Lung (tissue), 11 donors: ENCODE measurements at regions not wholly inside any gene's neighbourhood (a gene's known extent, or its start where the extent isn't known, plus 50 kb on each side); places are given as distances from the start of the nearest gene placed in this dataset.

Source experiments
- ATAC-seq: fragments of 200-7000 bp; cut with Tn5 transposase; one replicate; pipeline ENCODE4 v1.9.1; 2020; ENCODE audit warnings: moderate number of reproducible peaks; ENCODE audit not compliant: insufficient read depth, low FRiP score
- DNase-seq, 3 donors: peaks; one replicate each; pipeline ENCODE4 v3.0.0-alpha.2; 2013 to 2017
- H3K27ac ChIP-seq, 2 donors: one replicate each; pipeline ENCODE4 v1.5.1; 2013; ENCODE audit warnings: mild to moderate bottlenecking in 2 of 2, moderate library complexity in 2 of 2, control low read depth in 1 of 2, inconsistent platforms in 1 of 2, low read depth in 1 of 2, low read length in 1 of 2
- H3K27me3 ChIP-seq, 3 donors: one replicate each; pipeline ENCODE4 v1.5.1; 2013; ENCODE audit warnings: low read length in 2 of 3; ENCODE audit not compliant: control insufficient read depth in 3 of 3, insufficient read depth in 3 of 3
- H3K36me3 ChIP-seq, 4 donors: one replicate each; pipeline ENCODE4 v1.5.1; 2013; ENCODE audit warnings: low read length in 4 of 4, mild to moderate bottlenecking in 1 of 4, moderate library complexity in 1 of 4; ENCODE audit not compliant: control insufficient read depth in 4 of 4, insufficient read depth in 4 of 4
- H3K4me1 ChIP-seq, 5 donors: one replicate each; pipeline ENCODE4 v1.5.1; 2013; ENCODE audit warnings: low read length in 5 of 5, mild to moderate bottlenecking in 2 of 5, moderate library complexity in 1 of 5; ENCODE audit not compliant: control insufficient read depth in 5 of 5, insufficient read depth in 5 of 5
- H3K4me3 ChIP-seq: one replicate; pipeline ENCODE4 v1.5.1; 2013; ENCODE audit warnings: mild to moderate bottlenecking, control low read depth, moderate library complexity
- H3K9ac ChIP-seq, 2 donors: one replicate each; pipeline ENCODE4 v1.5.1; 2013; ENCODE audit warnings: low read length in 2 of 2, control low read depth in 1 of 2; ENCODE audit not compliant: insufficient read depth in 1 of 2
- H3K9me3 ChIP-seq, 4 donors: one replicate each; pipeline ENCODE4 v1.5.1; 2013; ENCODE audit warnings: low read length in 3 of 4, mild to moderate bottlenecking in 1 of 4, moderate library complexity in 1 of 4; ENCODE audit not compliant: control insufficient read depth in 4 of 4, insufficient read depth in 3 of 4
- WGBS, 2 donors: extraction: QIAGEN DNeasy Blood & Tissue Kit; methylation state at CpG; one replicate each; pipeline ENCODE4 v1.1.7; 2013; 5-methylcytosine and 5-hydroxymethylcytosine counted together
- TF ChIP-seq, protein P1 (sequence below): IDR thresholded peaks from 2 replicates; pipeline ENCODE4 v1.5.1; 2012; ENCODE audit warnings: mild to moderate bottlenecking; ENCODE audit errors: control extremely low read depth, extremely low read depth
- donor health status: control.
- donor health status: control.
- donor health status: Bipolar disorder and iron deficiency.
- donor health status: healthy.
- donor health status: DM: yes; HTN: yes; CAD: no.

DNA sequence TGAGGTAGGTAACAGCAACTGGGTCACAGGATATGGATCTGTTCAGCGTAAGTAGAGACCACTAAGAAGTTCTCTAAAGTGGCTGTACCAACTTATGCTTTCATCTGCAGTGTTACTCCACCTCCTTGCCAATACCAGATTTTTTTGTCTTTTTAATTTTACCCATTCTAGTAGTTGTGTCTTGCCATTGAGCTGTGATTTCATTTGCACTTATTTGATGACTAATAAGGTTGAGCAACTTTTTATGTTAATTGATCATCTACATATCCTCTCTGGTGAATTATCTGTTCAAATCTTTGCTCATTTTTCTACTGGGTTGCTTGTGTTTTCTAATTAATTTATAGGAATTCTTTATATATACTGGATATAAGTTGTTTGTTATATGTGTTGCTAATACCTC is 82.9 kb downstream of the OGFRL1 start:
- WGBS, 2 donors = 90 to 93% methylated on average over 1 of the region's 1 CpG
- DNase-seq (no peak), ATAC-seq (no peak)
- Histone ChIP-seq H3K4me3 (no peak overlapping the region), H3K9ac (no peak overlapping the region), H3K4me1 (peaks cover 0 to 23% (median 1%) of the 10 kb centered on the region in 5 donors), H3K9me3 (peaks cover 0 to 2% (median 0%) of the 10 kb centered on the region in 4 donors), H3K36me3 (peaks cover 0 to 3% (median 2%) of the 10 kb centered on the region in 4 donors), H3K27me3 (no peaks in the 10 kb centered on the region), H3K27ac (no peak overlapping the region)
- TF ChIP-seq, protein P1, sequence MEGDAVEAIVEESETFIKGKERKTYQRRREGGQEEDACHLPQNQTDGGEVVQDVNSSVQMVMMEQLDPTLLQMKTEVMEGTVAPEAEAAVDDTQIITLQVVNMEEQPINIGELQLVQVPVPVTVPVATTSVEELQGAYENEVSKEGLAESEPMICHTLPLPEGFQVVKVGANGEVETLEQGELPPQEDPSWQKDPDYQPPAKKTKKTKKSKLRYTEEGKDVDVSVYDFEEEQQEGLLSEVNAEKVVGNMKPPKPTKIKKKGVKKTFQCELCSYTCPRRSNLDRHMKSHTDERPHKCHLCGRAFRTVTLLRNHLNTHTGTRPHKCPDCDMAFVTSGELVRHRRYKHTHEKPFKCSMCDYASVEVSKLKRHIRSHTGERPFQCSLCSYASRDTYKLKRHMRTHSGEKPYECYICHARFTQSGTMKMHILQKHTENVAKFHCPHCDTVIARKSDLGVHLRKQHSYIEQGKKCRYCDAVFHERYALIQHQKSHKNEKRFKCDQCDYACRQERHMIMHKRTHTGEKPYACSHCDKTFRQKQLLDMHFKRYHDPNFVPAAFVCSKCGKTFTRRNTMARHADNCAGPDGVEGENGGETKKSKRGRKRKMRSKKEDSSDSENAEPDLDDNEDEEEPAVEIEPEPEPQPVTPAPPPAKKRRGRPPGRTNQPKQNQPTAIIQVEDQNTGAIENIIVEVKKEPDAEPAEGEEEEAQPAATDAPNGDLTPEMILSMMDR = no peak

DNA sequence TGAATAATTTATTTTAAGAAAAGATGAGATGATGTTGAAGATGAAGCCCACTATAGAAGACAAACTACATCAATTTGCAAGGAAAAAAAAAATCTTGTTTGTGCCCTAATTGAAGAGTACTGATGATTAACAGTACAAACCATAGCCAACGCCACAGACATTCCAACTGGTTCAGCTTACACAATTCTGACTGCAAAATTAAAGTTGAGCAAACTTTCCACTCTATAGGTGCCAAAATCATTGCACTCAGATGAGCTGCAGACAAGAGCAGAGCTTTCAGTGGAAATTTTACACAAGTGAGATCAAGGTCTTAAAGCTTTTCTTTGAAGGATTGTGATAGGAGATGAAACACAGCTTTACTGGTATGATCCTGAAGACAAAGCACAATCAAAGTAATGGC is 85.3 kb downstream of the OGFRL1 start:
- H3K36me3 ChIP-seq = peaks cover 0 to 7% (median 1%) of the 10 kb centered on the region in 4 donors
- H3K9me3 ChIP-seq = peaks cover 0 to 2% (median 0%) of the 10 kb centered on the region in 4 donors
- no peaks in the 10 kb centered on the region for H3K27me3 ChIP-seq
- no peak overlapping the region for H3K9ac ChIP-seq
- ATAC-seq (no peak), DNase-seq (no peak)
- TF ChIP-seq, protein P1 = no peak
- no peak overlapping the region for H3K27ac ChIP-seq
- H3K4me3 ChIP-seq = no peak overlapping the region
- H3K4me1 ChIP-seq = peaks cover 0 to 18% (median 0%) of the 10 kb centered on the region in 5 donors
- WGBS, 2 donors = 70 to 89% methylated on average over 1 of the region's 1 CpG

DNA sequence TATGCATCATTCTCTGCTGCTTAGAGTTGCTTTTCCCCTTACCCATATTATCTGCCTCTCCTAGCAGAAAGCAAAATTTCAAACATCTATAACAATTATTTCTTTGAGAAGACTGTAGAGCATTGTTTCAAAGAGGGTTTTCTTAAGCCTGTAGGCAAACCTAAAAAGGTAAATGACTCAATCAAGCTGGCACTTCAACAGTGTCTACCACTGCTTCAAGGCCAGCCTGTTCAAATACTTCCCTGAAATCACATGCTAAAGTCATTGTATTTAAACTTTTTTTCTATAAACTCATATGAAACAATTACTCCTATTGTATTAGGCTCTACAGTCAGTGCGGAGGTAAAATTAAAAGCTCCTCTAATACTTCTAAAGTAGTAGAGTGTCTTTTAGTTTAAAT is 87.1 kb downstream of the OGFRL1 start:
- H3K27me3 ChIP-seq = no peaks in the 10 kb centered on the region
- peaks cover 0 to 2% (median 0%) of the 10 kb centered on the region in 4 donors for H3K9me3 ChIP-seq
- 76 to 85% methylated on average over 1 of the region's 1 CpG for WGBS, 2 donors
- no peak overlapping the region for H3K9ac ChIP-seq
- H3K27ac ChIP-seq = no peak overlapping the region
- H3K4me3 ChIP-seq = no peak overlapping the region
- H3K36me3 ChIP-seq = peaks cover 0 to 7% (median 1%) of the 10 kb centered on the region in 4 donors
- H3K4me1 ChIP-seq = peaks cover 0 to 17% (median 0%) of the 10 kb centered on the region in 5 donors
- DNase-seq (peak in 1 of 3 donors; percentile 52), ATAC-seq (peak; percentile 11)
- TF ChIP-seq, protein P1 = no peak

DNA sequence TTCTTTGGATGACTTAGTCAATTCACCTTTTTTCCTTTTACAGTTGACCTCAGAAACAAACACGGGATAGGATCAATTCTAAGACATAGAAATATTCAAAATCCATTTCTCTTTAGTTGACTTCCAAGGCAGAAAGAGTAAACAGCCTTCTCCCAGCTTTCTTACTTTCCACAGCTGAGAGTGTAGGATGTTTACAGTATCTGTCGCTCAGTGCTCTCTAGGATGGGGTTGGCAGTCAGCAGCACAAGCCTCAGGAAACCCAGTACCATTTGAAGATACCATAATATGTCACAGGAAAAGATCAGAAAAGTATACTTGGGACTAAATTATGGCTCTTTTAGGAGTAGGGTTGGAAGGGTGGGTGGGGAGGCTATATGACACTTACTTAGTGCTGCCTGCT is 88.2 kb downstream of the OGFRL1 start:
- no peaks in the 10 kb centered on the region for H3K27me3 ChIP-seq
- ATAC-seq (peak; percentile 34), DNase-seq (peak in 1 of 3 donors; percentile 32)
- H3K36me3 ChIP-seq = peaks cover 0 to 7% (median 1%) of the 10 kb centered on the region in 4 donors
- H3K27ac ChIP-seq = no peak overlapping the region
- H3K9me3 ChIP-seq = peaks cover 0 to 2% (median 0%) of the 10 kb centered on the region in 4 donors
- H3K9ac ChIP-seq = no peak overlapping the region
- no peak overlapping the region for H3K4me3 ChIP-seq
- WGBS, 2 donors = 58 to 71% methylated on average over 2 of the region's 2 CpGs
- TF ChIP-seq, protein P1 = no peak
- H3K4me1 ChIP-seq = peaks cover 0 to 17% (median 0%) of the 10 kb centered on the region in 5 donors
